A172 (cell line): ENCODE measurements at regions not wholly inside any gene's neighbourhood (a gene's known extent, or its start where the extent isn't known, plus 50 kb on each side); places are given as distances from the start of the nearest gene placed in this dataset.
"Not testable (repeated sequence)": the region's sequence is repeated elsewhere in the genome, so short reads cannot be mapped to it uniquely, and the experiment has no call there.

ENCODE experiments used
- DNase-seq: peaks from one replicate; pipeline ENCODE4 v3.0.0-alpha.2; 2015; ENCODE audit warnings: low spot score

GRCh38 chrX:118215346-118215745 is 98.7 kb upstream of the KLHL13 start:
- no peak for DNase-seq

GRCh38 chrX:118216087-118216486 is 99.5 kb upstream of the KLHL13 start:
- no peak for DNase-seq

- DNase-seq = no peak
These were observed 99.9 kb upstream of the KLHL13 start for GRCh38 chrX:118216509-118216908.

GRCh38 chrX:118218079-118218478 is 101.5 kb upstream of the KLHL13 start:
- DNase-seq = no peak

- DNase-seq = no peak
These were observed 102.3 kb upstream of the KLHL13 start for GRCh38 chrX:118218940-118219339.

- DNase-seq = no peak
These were observed 103.3 kb upstream of the KLHL13 start for GRCh38 chrX:118219866-118220265.

GRCh38 chrX:118220509-118220908 is 103.9 kb upstream of the KLHL13 start:
- DNase-seq = no peak

- DNase-seq = no peak
These were observed 104.7 kb upstream of the KLHL13 start for GRCh38 chrX:118221270-118221669.

- no peak for DNase-seq
These were observed 105.1 kb upstream of the KLHL13 start for GRCh38 chrX:118221733-118222132.

- DNase-seq = no peak
These were observed 105.8 kb upstream of the KLHL13 start for GRCh38 chrX:118222421-118222820.

- DNase-seq = no peak
These were observed 109.3 kb upstream of the KLHL13 start for GRCh38 chrX:118225711-118226428.

GRCh38 chrX:118228041-118228440 is 111.4 kb upstream of the KLHL13 start:
- no peak for DNase-seq

GRCh38 chrX:118228456-118228855 is 111.8 kb upstream of the KLHL13 start:
- no peak for DNase-seq

GRCh38 chrX:118231464-118231863 is 114.4 kb upstream of the WDR44 start:
- DNase-seq = no peak

GRCh38 chrX:118239178-118239870 is 106.6 kb upstream of the WDR44 start:
- DNase-seq = no peak

GRCh38 chrX:118239913-118240698 is 105.8 kb upstream of the WDR44 start:
- no peak for DNase-seq

GRCh38 chrX:118246961-118247360 is 98.9 kb upstream of the WDR44 start:
- DNase-seq = not testable (repeated sequence)

- no peak for DNase-seq
These were observed 96.8 kb upstream of the WDR44 start for GRCh38 chrX:118249146-118249545.

GRCh38 chrX:118250445-118250844 is 95.5 kb upstream of the WDR44 start:
- DNase-seq = no peak

GRCh38 chrX:118251271-118251670 is 94.6 kb upstream of the WDR44 start:
- no peak for DNase-seq

GRCh38 chrX:118252967-118253366 is 92.9 kb upstream of the WDR44 start:
- no peak for DNase-seq

- peak; percentile 5 for DNase-seq
These were observed 91.3 kb upstream of the WDR44 start for GRCh38 chrX:118254611-118255010.

GRCh38 chrX:118255921-118256320 is 90.0 kb upstream of the WDR44 start:
- DNase-seq = no peak
